Anterior cingulate cortex (tissue), 58 donors: ENCODE measurements at regions not wholly inside any gene's neighbourhood (a gene's known extent, or its start where the extent isn't known, plus 50 kb on each side); places are given as distances from the start of the nearest gene placed in this dataset.

Experiments used
- DNase-seq, 58 donors: peaks; one replicate each; lab custom pipeline; 2025; lab: John Stamatoyannopoulos, UW

GRCh38 chr16:85313526-85314301 is 201.4 kb upstream of the CIBAR2 start:
- peak in 29 of 58 donors; percentile 12 to 67 (median 33) for DNase-seq

- no peak for DNase-seq
These were observed 202.3 kb upstream of the CIBAR2 start for GRCh38 chr16:85314512-85314971.

GRCh38 chr16:85315866-85316265 is 203.6 kb upstream of the CIBAR2 start:
- DNase-seq: no peak

GRCh38 chr16:85316321-85316919 is 204.1 kb upstream of the CIBAR2 start:
- peak in 40 of 58 donors; percentile 17 to 68 (median 41) for DNase-seq

GRCh38 chr16:85316944-85317343 is 204.7 kb upstream of the CIBAR2 start:
- no peak for DNase-seq

GRCh38 chr16:85317704-85318103 is 205.4 kb upstream of the CIBAR2 start:
- DNase-seq: no peak

- DNase-seq: peak in 3 of 58 donors; percentile 21 to 25 (median 22)
These were observed 207.1 kb upstream of the CIBAR2 start for GRCh38 chr16:85319208-85319983.

- no peak for DNase-seq
These were observed 207.7 kb upstream of the CIBAR2 start for GRCh38 chr16:85319984-85320440.

- DNase-seq: no peak
These were observed 208.6 kb upstream of the CIBAR2 start for GRCh38 chr16:85320677-85321385.

GRCh38 chr16:85321509-85322271 is 209.4 kb upstream of the CIBAR2 start:
- DNase-seq: peak in 57 of 58 donors; percentile 16 to 95 (median 80)

GRCh38 chr16:85323230-85323960 is 211.1 kb upstream of the CIBAR2 start:
- DNase-seq: no peak

- no peak for DNase-seq
These were observed 211.6 kb upstream of the CIBAR2 start for GRCh38 chr16:85323961-85324253.

- no peak for DNase-seq
These were observed 212.2 kb upstream of the CIBAR2 start for GRCh38 chr16:85324488-85324887.

GRCh38 chr16:85326113-85326793 is 214.0 kb upstream of the CIBAR2 start:
- DNase-seq: no peak

GRCh38 chr16:85326794-85327181 is 214.5 kb upstream of the CIBAR2 start:
- DNase-seq: no peak

GRCh38 chr16:85327731-85328675 is 215.7 kb upstream of the CIBAR2 start:
- DNase-seq: peak in 34 of 58 donors; percentile 16 to 71 (median 44)

- DNase-seq: no peak
These were observed 216.4 kb upstream of the CIBAR2 start for GRCh38 chr16:85328676-85329058.
